HL-60 (cell line): ENCODE measurements at regions not wholly inside any gene's neighbourhood (a gene's known extent, or its start where the extent isn't known, plus 50 kb on each side); places are given as distances from the start of the nearest gene placed in this dataset.
"Not testable (repeated sequence)": the region's sequence is repeated elsewhere in the genome, so short reads cannot be mapped to it uniquely, and the experiment has no call there.

Experiments used
- DNase-seq, 2 experiments: peaks; one replicate each; pipeline ENCODE4 v3.0.0-alpha.2; 2010 to 2020; ENCODE audit warnings: low read depth in 1 of 2, low spot score in 1 of 2
- H3K27ac ChIP-seq: fragments of 250-450 bp; sonication (Bioruptor Pico); replicated peaks from 2 replicates; pipeline ENCODE4 v1.5.1; 2020; ENCODE audit warnings: mild to moderate bottlenecking, moderate library complexity
- H3K27me3 ChIP-seq: fragments of 250-450 bp; sonication (Bioruptor Pico); 2 replicates; pipeline ENCODE4 v1.5.1; 2021; ENCODE audit warnings: mild to moderate bottlenecking, moderate library complexity; ENCODE audit not compliant: insufficient read depth, poor library complexity, severe bottlenecking
- H3K4me3 ChIP-seq: replicated peaks from 2 replicates; pipeline ENCODE4 v1.5.1; 2011; ENCODE audit warnings: mild to moderate bottlenecking, control low read depth, low read length; ENCODE audit not compliant: insufficient read depth

DNA sequence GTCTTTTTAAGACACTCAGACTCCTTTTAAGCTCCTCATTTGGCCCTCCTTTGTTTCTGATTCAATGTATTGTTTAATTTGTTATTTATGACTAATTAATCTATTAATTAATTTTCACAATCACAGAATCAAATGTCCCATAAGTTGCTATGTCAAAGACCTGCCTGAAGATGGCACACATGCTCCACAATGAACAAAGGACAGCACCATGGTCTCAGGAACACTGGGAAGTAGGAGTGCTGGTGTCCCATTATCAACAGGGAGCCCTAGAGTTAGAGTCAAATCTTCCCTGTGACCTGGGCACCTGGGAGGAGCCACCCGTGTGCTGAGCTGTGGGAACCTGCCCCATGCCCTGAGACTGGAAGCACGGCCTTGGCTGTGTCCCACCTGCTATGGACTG, 1164.3 kb downstream of the RPIA start:
- not testable (repeated sequence) for H3K4me3 ChIP-seq, H3K27me3 ChIP-seq, DNase-seq, H3K27ac ChIP-seq

DNA sequence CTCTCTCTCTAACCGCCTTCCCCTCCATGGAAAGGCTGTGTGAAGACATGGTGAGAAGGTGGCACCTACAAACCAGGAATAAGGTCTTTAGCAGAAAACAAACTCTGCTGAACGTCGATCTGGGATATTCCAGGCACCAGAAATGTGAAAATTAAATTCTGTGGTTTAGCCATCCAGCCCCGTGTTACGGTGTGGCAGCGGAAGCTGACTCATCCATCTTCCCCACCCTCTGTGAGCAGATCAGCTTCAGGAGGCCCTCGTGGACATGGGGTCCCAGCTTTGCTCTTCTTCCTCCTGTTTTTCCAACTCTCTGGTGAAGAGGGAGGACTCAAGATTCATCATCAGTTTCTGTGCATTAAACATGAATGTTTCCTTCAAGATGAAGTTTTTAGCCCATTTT, 1164.8 kb downstream of the RPIA start:
- not testable (repeated sequence) for H3K4me3 ChIP-seq, H3K27me3 ChIP-seq, DNase-seq, H3K27ac ChIP-seq

DNA sequence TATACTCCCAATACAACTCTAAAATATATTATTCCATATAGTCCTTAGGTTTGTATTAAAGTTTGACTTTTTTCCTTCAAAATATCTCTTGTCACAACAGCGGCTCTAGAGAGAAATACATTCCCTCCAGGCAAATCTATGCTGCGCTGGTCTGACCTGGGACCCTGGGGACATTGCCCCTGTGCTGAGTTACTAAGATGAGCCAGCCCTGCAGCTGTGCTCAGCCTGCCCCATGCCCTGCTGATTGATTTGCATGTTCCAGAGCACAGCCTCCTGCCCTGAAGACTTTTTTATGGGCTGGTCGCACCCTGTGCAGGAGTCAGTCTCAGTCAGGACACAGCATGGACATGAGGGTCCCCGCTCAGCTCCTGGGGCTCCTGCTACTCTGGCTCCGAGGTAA, 1170.7 kb downstream of the RPIA start:
- not testable (repeated sequence) for H3K27me3 ChIP-seq, DNase-seq, H3K27ac ChIP-seq, H3K4me3 ChIP-seq

DNA sequence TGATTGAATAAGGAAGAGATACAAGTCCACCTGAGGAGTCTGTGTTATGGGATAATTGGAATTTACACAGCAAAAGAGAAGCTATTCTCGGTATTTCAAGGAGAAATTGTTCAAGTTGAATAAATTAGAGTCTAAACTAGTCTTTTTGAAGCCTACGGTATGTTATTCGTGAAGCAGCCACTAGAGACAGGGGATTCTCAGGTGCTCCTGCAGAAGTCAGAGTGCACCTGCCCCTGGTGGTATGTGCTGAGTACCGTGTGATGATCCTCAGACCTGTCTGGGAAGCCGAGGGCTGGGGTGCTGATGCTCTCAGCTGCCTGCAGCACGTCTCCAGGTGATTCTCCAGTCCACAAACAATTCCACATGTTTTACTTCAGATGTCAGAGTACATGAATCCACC, 1171.7 kb downstream of the RPIA start:
- not testable (repeated sequence) for H3K27me3 ChIP-seq, H3K27ac ChIP-seq, DNase-seq, H3K4me3 ChIP-seq

DNA sequence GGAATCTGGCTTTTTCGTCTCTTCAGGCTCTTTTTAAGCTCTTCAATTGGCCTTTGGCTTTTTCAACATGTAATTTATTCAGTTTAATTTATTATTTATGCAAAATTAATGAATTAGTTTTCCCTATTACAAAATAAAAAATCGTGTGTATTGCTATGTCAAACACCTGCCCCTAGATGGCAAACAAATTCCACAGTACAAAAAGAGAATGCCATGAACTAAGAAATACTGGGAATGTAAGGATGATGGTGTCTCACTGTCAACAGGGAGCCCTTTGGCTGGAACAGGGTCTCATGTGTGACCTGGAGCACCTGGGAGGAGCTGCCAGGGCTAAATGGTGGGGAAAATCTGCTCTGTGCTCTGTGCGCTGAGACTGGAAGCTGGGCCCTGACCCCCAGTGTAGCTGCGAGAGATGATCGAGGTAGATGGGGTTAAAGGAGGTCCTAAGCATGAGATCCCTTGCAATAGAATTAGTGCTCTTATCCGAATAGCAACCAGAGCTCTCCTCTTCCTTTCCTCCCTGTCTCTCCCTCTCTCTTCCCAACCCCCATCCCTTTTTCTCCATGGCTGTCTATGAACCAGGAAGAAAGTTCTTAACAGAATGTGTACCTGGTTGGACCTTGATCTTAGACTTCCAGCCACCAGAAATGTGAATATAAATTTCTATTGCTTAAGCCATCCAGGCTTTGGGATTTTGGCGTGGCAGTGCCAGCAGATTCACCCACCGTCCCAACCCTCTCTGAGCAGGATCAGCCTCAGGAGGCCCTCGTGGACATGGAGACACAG, 1183.5 kb downstream of the RPIA start:
- DNase-seq, H3K27me3 ChIP-seq, H3K4me3 ChIP-seq, H3K27ac ChIP-seq: not testable (repeated sequence)

DNA sequence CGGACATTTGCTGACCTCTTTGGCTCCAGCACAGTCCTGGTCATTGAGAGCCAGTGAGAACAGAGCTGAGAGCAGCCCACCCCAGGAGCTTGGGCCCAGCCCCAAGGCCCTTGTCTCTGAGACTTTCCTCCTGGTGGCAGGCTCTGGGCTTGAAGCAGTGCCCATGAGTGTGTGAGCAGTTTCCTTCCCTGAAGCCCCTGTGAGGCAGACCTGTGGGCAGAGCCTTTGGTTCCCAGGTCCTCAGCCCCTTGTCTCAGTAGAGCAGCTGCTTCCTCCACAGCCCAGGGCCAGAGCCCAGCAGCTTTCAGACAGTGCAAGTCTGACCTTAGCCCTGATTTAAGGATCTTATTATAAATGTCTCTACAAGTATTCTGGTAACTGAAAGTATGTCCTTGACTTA, 1185.0 kb downstream of the RPIA start:
- H3K27me3 ChIP-seq, H3K27ac ChIP-seq, DNase-seq, H3K4me3 ChIP-seq: not testable (repeated sequence)

DNA sequence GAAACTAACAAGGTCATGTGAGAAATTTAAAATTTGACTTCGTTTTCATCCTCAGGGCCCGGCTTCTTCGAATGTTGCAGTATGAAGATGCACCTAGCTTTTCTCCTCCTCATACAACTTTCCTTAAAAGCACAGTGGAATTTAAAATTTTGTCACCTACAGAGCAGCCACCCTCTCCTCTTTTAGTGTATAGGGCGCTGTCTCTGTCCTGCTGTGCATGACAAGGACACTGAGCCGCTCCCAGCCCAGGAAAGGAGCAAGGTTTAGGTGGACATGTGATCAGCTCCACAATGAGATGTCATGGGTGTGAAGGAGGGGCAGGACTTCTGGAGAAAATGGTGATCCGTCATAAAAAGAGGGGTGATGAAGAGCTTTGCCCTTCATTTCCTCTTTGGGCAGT, 1185.4 kb downstream of the RPIA start:
- H3K27me3 ChIP-seq: not testable (repeated sequence)

DNA sequence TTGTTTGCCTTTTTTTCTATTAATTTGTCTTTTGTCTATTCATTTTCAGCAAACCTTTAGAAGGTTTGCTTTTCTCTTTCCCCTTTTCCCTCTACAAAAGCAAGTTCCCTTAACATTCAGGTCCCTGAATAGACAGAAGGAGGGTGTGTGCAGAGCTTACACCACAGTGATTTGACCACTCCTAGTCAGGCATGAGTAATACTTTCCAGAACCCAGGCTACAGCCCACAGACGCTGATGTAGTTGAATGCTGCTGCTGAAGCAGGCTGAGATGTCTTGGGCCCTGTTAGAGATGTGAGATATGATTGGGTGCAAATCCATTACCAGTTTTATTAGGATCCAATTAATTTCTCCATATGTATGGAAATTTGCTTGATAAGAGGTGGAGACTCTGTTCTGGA, 1191.4 kb downstream of the RPIA start:
- DNase-seq, H3K4me3 ChIP-seq, H3K27ac ChIP-seq, H3K27me3 ChIP-seq: not testable (repeated sequence)

More for the DNA sequence above, 1185.4 kb downstream of the RPIA start:
- H3K27ac ChIP-seq, DNase-seq, H3K4me3 ChIP-seq: not testable (repeated sequence)

DNA sequence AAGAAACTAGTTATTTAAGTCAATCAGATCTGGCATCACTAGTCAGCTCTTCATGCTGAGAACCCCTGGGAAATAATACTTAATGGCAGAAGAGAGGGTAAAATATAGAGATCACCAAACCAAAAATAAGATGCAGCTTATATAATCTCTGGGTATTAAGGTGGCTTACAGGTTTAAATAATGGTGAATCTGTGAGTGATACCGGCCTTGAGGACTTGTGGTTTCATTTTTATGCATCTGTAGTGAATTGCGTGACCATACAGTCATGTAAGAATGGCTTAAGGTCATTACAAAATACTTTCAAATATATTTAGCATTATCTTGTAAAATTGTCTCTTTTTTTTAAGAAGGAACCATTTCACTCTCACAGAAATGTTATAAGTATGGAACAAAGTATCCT, 1192.2 kb downstream of the RPIA start:
- DNase-seq, H3K27ac ChIP-seq, H3K27me3 ChIP-seq: not testable (repeated sequence)

DNA sequence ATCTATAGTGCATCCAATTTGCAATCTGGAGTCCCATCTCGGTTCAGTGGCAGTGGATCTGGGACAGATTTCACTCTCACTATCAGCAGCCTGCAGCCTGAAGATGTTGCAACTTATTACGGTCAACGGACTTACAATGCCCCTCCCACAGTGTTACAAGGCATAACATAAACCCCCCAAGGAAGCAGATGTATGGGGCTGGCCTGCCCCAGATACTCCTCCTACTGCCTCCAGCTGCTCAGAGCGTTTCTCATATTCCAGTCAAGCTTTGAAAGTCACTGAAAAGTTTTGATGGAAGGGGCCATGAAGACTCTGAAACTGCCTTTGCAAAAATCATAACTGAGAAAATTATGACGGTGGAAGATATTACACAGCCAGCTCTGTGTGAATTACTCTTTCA, 1193.6 kb downstream of the RPIA start:
- not testable (repeated sequence) for H3K4me3 ChIP-seq, DNase-seq, H3K27ac ChIP-seq, H3K27me3 ChIP-seq

More for the DNA sequence above, 1192.2 kb downstream of the RPIA start:
- not testable (repeated sequence) for H3K4me3 ChIP-seq

DNA sequence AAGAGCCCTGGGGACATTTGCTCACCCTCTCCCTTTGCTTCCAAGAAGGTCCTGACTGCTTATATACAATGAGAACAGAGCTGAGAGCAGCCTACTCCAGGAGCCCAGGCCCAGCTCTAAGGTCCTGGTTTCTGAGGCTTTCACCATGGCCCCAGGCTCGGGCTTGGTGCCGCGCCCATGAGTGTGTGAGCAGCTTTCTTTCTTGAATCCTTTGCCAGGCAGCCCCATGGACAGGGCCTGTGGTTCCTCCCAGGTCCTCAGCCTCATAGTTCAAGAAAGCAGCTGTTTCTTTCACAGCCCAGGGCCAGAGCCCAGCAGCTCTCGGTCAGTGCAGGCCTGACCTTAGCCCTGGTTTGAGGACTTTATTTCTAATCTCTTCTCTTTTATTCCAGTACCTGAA, 1197.2 kb downstream of the RPIA start:
- DNase-seq, H3K27me3 ChIP-seq, H3K4me3 ChIP-seq, H3K27ac ChIP-seq: not testable (repeated sequence)

DNA sequence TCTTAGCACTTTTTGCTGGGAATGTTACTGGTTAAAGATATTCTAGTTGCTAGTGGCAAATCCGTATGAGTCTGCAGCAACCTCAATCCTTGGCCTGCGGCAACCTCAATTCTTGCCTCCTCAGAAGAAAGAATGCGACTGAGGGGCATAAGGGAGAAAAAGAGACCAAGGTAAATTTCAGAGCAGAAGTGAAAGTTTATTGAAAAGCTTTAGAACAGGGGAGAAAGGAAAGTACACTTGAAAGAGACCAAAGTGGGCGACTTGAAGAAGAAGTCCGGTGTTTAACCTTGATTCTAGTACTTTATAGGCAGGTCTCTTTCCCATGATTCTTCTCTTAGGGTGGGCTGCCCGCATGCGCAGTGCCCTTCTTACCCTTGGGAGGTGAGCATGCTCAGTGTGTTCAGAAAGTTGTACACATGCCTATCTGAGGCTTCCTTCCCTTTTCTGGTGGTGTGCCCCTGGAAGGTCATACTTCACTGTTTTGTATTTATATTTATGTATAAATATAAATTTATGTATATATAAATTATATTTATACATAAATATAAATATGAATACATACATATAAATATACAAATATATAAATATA, 1198.8 kb downstream of the RPIA start:
- not testable (repeated sequence) for H3K27ac ChIP-seq, H3K27me3 ChIP-seq, DNase-seq, H3K4me3 ChIP-seq

DNA sequence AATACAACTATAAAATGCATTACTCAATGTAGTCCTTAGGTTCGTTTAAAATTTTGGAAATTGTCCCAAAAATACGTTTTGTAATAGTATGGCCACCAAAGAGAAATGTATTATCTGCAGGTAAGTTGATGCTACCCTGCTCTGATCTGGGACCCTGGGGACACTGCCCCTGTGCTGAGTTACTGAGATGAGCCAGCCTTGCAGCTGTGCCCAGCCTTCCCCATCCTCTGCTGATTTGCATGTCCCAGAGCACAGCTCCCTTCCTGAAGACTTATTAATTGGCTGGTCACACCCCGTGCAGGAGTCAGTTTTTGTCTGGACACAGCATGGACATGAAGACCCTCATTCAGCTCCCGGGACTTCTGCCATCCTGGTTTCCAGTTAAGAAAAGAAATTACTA, 1203.5 kb downstream of the RPIA start:
- H3K27ac ChIP-seq, H3K4me3 ChIP-seq, DNase-seq, H3K27me3 ChIP-seq: not testable (repeated sequence)

DNA sequence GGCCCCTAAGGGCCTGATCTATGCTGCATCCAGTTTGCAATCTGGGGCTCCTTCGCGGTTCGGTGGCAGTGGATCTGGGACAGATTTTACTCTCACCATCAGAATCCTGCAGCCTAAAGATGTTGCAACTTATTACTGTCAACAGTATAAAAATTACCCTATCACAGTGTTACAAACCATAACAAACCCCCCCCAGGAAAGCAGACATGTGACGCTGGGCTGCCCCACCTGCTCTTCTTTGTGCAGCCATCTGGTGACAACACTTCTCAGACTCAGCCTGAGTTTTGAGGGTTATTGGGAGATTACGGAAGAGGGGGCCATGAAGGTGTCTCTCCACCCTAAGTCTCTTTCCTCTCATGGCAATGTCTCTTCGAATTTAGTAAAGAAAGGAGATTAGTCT, 1204.2 kb downstream of the RPIA start:
- H3K27ac ChIP-seq, DNase-seq, H3K4me3 ChIP-seq, H3K27me3 ChIP-seq: not testable (repeated sequence)

DNA sequence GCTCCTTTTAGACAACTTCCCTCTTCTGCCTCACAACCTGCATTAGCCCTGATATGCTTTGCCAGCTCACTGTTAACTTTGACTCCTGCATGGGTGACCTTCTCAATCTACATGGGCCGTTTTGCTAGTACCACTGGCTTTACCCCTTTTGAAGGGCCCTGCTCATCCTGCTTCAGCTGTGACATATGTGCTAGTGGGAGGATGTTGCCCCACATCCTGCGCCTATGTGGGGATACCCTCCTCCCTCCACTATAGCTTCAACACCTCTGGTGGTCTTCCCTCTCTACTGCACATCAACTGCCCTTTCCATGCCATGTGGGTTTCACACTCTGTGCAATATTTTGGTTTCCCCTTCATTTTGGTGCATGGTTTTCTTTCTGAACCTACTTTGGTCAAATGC, 1235.5 kb downstream of the RPIA start:
- not testable (repeated sequence) for H3K4me3 ChIP-seq, H3K27ac ChIP-seq, DNase-seq, H3K27me3 ChIP-seq
